ENCODE measurements at regions not wholly inside any gene's neighbourhood (a gene's known extent, or its start where the extent isn't known, plus 50 kb on each side); places are given as distances from the start of the nearest gene placed in this dataset.
"Not testable (repeated sequence)": the region's sequence is repeated elsewhere in the genome, so short reads cannot be mapped to it uniquely, and the experiment has no call there.

- DNase-seq: no peak
Measured at GRCh38 chr10:36534471-36535002, 590.9 kb upstream of the ANKRD30A start.

GRCh38 chr10:36533861-36534260 is 591.5 kb upstream of the ANKRD30A start:
- DNase-seq: no peak

GRCh38 chr10:36533316-36533715 is 592.1 kb upstream of the ANKRD30A start:
- no peak for DNase-seq

GRCh38 chr10:36531621-36532020 is 593.8 kb upstream of the ANKRD30A start:
- DNase-seq: no peak

GRCh38 chr10:36526033-36526432 is 599.4 kb upstream of the ANKRD30A start:
- DNase-seq: no peak

GRCh38 chr10:36524126-36524525 is 601.3 kb upstream of the ANKRD30A start:
- DNase-seq: not testable (repeated sequence)

- DNase-seq: no peak
Measured at GRCh38 chr10:36519909-36520308, 605.5 kb upstream of the ANKRD30A start.

GRCh38 chr10:36516281-36516680 is 609.1 kb upstream of the ANKRD30A start:
- DNase-seq: no peak

DNA sequence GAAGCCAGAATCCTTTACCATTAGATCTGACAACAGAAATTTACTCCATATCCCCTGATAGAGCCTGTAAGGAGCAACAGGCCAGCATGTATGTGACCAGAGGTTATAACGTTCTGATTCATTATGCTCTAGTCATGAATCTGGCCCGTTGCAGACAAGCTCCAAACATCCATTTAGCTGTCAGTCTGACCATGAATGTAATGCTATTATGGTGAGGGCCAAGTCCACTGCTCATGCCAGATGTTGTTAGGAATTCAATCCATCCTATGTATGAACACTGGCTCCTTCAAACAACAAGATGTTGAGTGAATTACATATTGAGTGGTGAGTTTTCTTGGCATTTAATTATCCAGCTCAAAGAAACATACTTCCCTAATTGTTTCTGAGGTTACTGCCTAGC is 610.1 kb upstream of the ANKRD30A start:
- no peak for DNase-seq

GRCh38 chr10:36507715-36508114 is 617.7 kb upstream of the ANKRD30A start:
- no peak for DNase-seq

DNA sequence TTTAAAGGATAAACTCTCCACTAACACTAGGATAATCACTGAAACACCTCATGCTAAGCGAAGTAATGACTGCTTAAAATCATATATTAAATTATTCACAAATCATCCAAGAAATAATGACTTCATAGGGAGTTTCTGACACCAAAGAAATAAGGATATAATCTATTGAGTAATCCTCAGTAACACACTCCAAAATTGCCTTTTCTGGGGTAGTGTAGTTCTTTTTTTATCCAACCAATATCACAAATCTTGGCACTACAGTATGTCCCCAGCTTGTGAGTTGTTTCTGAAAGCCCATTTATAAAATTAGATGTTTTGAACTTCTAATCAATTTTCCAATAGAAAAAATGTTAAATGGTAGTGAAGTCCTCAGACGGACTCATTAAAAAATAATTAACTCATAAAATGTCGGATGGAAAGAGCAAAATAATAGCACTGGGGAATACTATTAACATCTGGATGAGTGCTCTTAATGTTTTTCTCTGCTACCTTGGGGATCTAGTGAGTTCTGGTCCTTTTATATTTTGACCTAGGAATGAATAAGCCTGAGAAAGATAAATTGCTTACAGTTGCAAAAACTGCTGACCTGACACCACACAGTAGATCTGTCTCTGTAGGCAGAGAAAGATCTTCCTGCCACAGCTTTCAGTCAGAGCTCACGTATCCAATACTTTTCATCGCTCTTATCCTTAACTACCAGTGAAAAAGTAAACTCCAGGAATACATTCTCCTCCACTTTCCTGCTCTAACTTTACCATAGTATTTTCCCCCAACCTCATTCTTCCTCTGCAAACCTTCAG is 618.5 kb upstream of the ANKRD30A start:
- no peak for DNase-seq

DNA sequence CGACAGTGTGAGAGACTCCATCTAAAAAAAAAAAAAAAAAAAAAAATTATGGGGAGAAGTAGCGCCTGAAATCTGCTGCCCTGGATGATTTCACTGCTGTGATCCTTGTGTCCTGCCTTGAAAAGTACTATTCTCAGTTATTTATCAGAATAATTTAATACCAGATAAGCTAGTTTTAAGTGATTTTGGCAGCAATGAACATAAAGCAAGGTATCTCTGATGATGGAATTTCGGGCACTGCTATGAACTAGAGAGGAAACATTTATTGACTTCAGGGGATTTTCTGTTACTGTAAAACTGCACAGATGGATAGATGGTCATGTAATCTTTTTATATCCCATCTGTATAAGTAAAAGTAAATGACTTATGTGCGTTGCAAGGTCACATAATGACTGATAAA is 619.1 kb upstream of the ANKRD30A start:
- no peak for DNase-seq

DNA sequence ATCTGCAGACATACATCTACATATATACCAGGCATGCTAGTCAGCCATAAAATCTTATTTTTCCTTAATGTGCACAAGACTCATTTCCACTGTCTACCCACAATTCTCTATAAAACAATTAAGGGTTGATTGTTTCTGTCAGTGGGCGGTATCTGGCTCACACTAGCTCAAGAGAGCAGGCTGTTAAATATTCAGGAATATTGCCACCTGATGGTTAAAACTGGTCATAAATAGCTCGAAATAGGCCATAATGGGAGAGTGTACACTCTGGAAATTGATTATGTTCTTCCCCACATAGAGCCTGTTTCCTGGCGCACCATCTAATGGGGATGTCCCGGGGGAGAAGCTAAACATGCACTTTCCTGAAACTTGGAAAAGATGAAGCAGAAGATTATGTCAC is 620.6 kb upstream of the ANKRD30A start:
- no peak for DNase-seq

DNA sequence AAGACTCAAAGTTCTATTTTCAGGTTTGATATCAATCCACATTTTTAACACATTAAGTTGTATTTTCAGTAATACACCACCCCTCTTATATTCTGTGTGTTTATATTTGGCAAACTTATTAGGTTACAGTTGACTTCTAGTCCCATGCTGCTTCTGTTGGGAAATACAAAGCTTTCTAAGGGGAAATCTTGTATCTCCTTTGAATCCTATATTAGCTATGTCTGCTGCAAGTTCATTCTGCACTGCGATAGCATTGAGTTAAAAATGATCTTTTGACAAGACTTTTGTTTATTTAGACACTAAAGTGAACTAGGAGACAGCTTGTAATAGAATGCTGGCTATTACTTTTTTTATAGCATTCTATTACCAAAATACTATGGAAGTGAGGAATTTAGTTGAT is 625.1 kb upstream of the ANKRD30A start:
- DNase-seq: no peak

DNA sequence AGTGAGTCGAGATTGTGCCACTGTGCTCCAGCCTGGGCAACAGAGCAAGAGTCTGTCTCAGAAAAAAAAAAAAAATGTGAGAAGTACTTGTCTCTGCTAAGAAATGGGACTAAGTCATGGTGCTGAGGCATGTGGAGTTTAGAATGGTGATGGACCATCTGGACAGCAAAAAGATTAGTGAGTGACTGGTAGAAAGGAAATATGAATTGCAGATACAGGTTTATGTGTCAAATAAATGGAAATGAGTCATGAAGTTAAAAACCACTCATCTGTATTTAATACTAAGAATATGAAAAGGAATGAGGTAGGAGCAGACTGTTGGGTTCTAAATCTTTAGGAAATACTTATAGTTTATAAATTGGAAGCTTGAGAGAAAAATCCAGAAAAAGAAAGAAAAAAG is 625.7 kb upstream of the ANKRD30A start:
- DNase-seq: no peak

DNA sequence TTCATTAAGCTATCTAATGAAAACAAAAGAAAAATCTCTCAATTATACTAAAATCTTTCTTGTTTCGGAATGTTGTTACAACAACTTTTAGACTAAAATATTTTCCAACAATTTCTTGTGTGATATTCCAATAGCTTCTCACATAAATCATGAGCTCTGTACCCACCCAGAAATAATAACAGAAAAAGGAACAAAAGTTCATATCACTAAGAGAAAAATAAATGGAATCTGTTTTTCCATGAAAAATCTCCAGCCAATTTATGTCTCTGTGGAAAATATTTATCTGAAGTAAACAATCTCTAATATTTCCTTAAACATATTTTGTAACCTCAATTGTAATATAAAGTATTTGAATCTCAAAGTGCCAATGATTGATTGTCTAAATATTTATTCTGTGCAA is 628.6 kb upstream of the ANKRD30A start:
- no peak for DNase-seq

GRCh38 chr10:36494371-36494770 is 631.0 kb upstream of the ANKRD30A start:
- no peak for DNase-seq

- no peak for DNase-seq
Measured at GRCh38 chr10:36493516-36493880, 631.9 kb upstream of the ANKRD30A start.

- DNase-seq: no peak
Measured at GRCh38 chr10:36492590-36493515, 632.5 kb upstream of the ANKRD30A start.

DNA sequence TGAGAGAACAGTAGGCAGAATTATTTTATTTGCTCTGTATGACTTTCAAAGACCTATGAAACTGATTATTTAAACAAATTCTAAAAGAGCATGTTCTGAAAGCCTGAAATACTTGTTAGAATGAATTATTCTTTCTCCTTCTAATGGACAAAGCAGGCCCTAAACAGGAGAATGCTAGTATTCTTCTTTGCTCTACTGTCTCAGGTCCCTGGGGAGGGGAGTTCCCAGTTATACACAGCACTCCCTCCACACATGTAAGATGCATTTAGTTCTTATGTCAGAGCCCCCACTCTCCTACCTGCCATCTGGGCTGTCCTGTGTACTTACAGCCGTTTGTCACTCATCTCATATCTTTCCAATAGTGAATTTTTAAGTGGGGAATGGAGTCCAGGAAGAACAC is 633.5 kb upstream of the ANKRD30A start:
- no peak for DNase-seq

DNA sequence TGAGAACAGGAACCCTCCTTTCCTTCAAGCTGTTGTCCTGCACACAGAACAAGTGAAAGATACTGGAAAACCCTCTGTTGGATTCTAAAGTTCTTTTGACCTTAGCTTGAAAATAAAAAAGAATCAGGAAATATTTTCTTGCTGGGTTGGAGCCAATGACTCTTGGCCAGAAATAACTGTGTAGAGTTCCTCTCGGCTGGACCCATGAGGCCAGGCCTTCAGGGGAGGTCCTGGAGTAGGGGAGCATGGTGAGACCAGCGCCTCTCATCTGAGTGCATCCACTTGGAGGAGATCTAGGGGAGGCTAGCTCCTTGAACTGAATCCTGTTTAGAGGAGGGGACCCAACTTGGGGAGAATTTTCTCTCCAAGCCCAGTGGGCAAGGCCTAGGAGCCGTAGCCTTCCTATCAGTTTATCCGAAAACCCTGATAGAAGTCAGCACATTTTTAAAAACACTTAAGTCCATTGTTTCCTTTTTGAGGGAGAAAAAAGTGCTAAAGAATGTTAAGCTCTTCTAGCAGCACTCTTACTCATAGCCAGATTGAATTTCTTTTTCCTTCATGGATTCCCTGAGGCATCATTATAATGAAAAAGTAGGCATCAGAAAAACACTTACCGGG is 635.7 kb upstream of the ANKRD30A start:
- no peak for DNase-seq

DNA sequence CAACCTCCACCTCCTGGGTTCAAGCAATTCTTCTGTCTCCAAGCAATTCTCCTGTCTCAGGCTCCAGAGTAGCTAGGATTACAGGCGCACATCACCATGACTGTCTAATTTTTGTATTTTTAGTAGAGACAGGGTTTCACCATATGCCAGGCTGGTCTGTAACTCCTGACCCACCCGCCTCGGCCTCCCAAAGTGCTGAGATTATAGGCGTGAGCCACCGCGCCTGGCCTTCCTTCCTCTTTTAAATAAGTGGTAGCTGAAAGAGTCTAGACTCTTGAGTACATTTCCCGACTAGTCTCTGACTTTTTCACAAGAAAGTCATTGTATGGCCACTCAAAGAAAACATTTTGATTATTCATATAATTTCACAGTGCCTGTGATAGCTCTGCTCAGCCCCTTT is 636.2 kb upstream of the ANKRD30A start:
- DNase-seq: no peak

GRCh38 chr10:36488579-36488978 is 636.8 kb upstream of the ANKRD30A start:
- DNase-seq: no peak
